B cell (primary cell): ENCODE measurements at regions not wholly inside any gene's neighbourhood (a gene's known extent, or its start where the extent isn't known, plus 50 kb on each side); places are given as distances from the start of the nearest gene placed in this dataset.

Experiments
- CTCF ChIP-seq: fragments of 200-600 bp; IDR thresholded peaks from one replicate; pipeline ENCODE4 v1.8.0; 2022; ENCODE audit warnings: antibody characterized with exemption, mild to moderate bottlenecking
- EZH2 ChIP-seq: IDR thresholded peaks from 2 replicates; pipeline ENCODE4 v1.6.1; 2012; ENCODE audit warnings: borderline replicate concordance, low read depth, mild to moderate bottlenecking, moderate library complexity, low read length; ENCODE audit not compliant: insufficient read depth, poor library complexity, severe bottlenecking

DNA sequence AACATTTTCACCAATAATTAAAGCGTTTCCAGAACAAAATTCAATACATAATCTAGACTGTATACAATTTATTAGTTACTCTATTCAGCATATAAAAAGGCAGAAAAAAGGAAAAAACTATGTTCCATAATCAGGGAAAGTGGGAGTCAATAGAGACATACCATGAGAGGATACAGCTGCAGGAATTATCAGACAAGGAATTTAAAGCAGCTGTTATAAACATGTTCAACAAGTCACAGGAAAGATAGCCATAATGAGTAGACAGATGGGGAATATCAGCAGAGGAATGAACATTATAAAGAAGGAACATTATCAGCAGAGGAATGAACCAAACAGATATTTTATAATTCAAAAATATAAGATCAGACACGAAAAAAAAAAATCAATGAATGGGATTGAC lies 500.6 kb upstream of the RPS6KA3 start:
- TF ChIP-seq CTCF, result no peak
- no peak for TF ChIP-seq EZH2
